Osteoblast (primary cell): ENCODE measurements at regions not wholly inside any gene's neighbourhood (a gene's known extent, or its start where the extent isn't known, plus 50 kb on each side); places are given as distances from the start of the nearest gene placed in this dataset.

Experiments used
- DNase-seq: peaks from one replicate; pipeline ENCODE4 v3.0.0; 2011; ENCODE audit warnings: low spot score, mixed read lengths; ENCODE audit not compliant: insufficient read length; ENCODE audit errors: missing footprints
- H2AFZ ChIP-seq: 2 replicates; pipeline ENCODE4 v1.6.0; 2011; ENCODE audit warnings: mild to moderate bottlenecking, low read length
- H3K27ac ChIP-seq: 2 replicates; pipeline ENCODE4 v1.5.1; 2011; ENCODE audit warnings: mild to moderate bottlenecking, low read depth, low read length, moderate library complexity
- H3K27me3 ChIP-seq: 2 replicates; pipeline ENCODE4 v1.6.0; 2012; ENCODE audit warnings: mild to moderate bottlenecking, control low read depth, inconsistent platforms, low read length, moderate library complexity; ENCODE audit not compliant: insufficient read depth
- H3K36me3 ChIP-seq: 2 replicates; pipeline ENCODE4 v1.5.1; 2011; ENCODE audit warnings: mild to moderate bottlenecking, low read length, control low read depth, moderate library complexity; ENCODE audit not compliant: insufficient read depth
- H3K4me1 ChIP-seq: 2 replicates; pipeline ENCODE4 v1.5.1; 2011; ENCODE audit warnings: mild to moderate bottlenecking, low read length, control low read depth, moderate library complexity; ENCODE audit not compliant: insufficient read depth
- H3K4me2 ChIP-seq: 2 replicates; pipeline ENCODE4 v1.6.0; 2011; ENCODE audit warnings: mild to moderate bottlenecking, low read length; ENCODE audit not compliant: insufficient read depth
- H3K4me3 ChIP-seq: fragments of 200-600 bp; sonication (generic); 3 replicates; pipeline ENCODE4 v1.5.1; 2012; ENCODE audit warnings: mild to moderate bottlenecking, low read length, inconsistent platforms; ENCODE audit not compliant: insufficient read depth
- H3K79me2 ChIP-seq: 2 replicates; pipeline ENCODE4 v1.6.0; 2012; ENCODE audit warnings: mild to moderate bottlenecking, low read length, control low read depth, inconsistent platforms; ENCODE audit not compliant: insufficient read depth
- H3K9me3 ChIP-seq: 2 replicates; pipeline ENCODE4 v1.5.1; 2011; ENCODE audit warnings: low read depth, low read length, control low read depth
- H4K20me1 ChIP-seq: 2 replicates; pipeline ENCODE4 v1.6.0; 2012; ENCODE audit warnings: mild to moderate bottlenecking, low read length, control low read depth; ENCODE audit not compliant: insufficient read depth
- CTCF ChIP-seq: IDR thresholded peaks from 2 replicates; pipeline ENCODE4 v1.5.1; 2011; ENCODE audit warnings: mild to moderate bottlenecking, low read depth, low read length, moderate library complexity; ENCODE audit errors: extremely low read depth

- Histone ChIP-seq H3K79me2 (no peaks in the 10 kb centered on the region), H3K4me2 (no peak overlapping the region), H4K20me1 (no peaks in the 10 kb centered on the region), H3K27me3 (no peaks in the 10 kb centered on the region), H2AFZ (no peak overlapping the region), H3K36me3 (no peaks in the 10 kb centered on the region), H3K4me3 (no peak overlapping the region), H3K4me1 (no peaks in the 10 kb centered on the region), H3K27ac (no peak overlapping the region), H3K9me3 (peaks cover 2% of the 10 kb centered on the region)
- no peak for DNase-seq
- no peak for TF ChIP-seq CTCF
Observed at GRCh38 chr18:64331419-64331818, 182.5 kb upstream of the LINC00305 start.

GRCh38 chr18:64330931-64331330 is 182.0 kb upstream of the LINC00305 start:
- Histone ChIP-seq H3K79me2 (no peaks in the 10 kb centered on the region), H4K20me1 (no peaks in the 10 kb centered on the region), H3K36me3 (no peaks in the 10 kb centered on the region), H3K4me2 (no peak overlapping the region), H3K9me3 (peaks cover 2% of the 10 kb centered on the region), H2AFZ (no peak overlapping the region), H3K4me3 (no peak overlapping the region), H3K4me1 (no peaks in the 10 kb centered on the region), H3K27ac (no peak overlapping the region), H3K27me3 (no peaks in the 10 kb centered on the region)
- no peak for TF ChIP-seq CTCF
- DNase-seq: no peak

GRCh38 chr18:64330161-64330560 is 181.3 kb upstream of the LINC00305 start:
- no peak for DNase-seq
- Histone ChIP-seq H3K36me3 (no peaks in the 10 kb centered on the region), H4K20me1 (no peaks in the 10 kb centered on the region), H3K4me3 (no peak overlapping the region), H3K9me3 (peaks cover 2% of the 10 kb centered on the region), H3K79me2 (no peaks in the 10 kb centered on the region), H3K27me3 (no peaks in the 10 kb centered on the region), H3K4me2 (no peak overlapping the region), H3K27ac (no peak overlapping the region), H3K4me1 (no peaks in the 10 kb centered on the region), H2AFZ (no peak overlapping the region)
- TF ChIP-seq CTCF: no peak

- no peaks in the 10 kb centered on the region for H3K79me2 ChIP-seq
- no peaks in the 10 kb centered on the region for H4K20me1 ChIP-seq
- DNase-seq: no peak
- H2AFZ ChIP-seq: no peak overlapping the region
- H3K4me3 ChIP-seq: no peak overlapping the region
- H3K27ac ChIP-seq: no peak overlapping the region
- no peaks in the 10 kb centered on the region for H3K27me3 ChIP-seq
- H3K9me3 ChIP-seq: no peaks in the 10 kb centered on the region
- H3K4me2 ChIP-seq: no peak overlapping the region
- H3K36me3 ChIP-seq: no peaks in the 10 kb centered on the region
- no peaks in the 10 kb centered on the region for H3K4me1 ChIP-seq
- no peak for TF ChIP-seq CTCF
Observed at GRCh38 chr18:64322189-64322588, 173.3 kb upstream of the LINC00305 start.
